Astrocyte of the spinal cord (primary cell): ENCODE measurements at regions not wholly inside any gene's neighbourhood (a gene's known extent, or its start where the extent isn't known, plus 50 kb on each side); places are given as distances from the start of the nearest gene placed in this dataset.
"Not testable (repeated sequence)": the region's sequence is repeated elsewhere in the genome, so short reads cannot be mapped to it uniquely, and the experiment has no call there.

Source experiments
- DNase-seq: peaks from one replicate; pipeline ENCODE4 v3.0.0; 2011; ENCODE audit warnings: low read depth, low spot score
- H3K4me3 ChIP-seq: 2 replicates; pipeline ENCODE4 v1.5.1; 2011; ENCODE audit warnings: low read depth, mild to moderate bottlenecking, low read length, moderate library complexity
- CTCF ChIP-seq: IDR thresholded peaks from 2 replicates; pipeline ENCODE4 v1.5.1; 2012; ENCODE audit warnings: low read depth, mild to moderate bottlenecking, low read length, inconsistent platforms
- in situ Hi-C: cut with HindIII; loops from 2 replicates; pipeline ENCODE4 v1.10.0; 2017; ENCODE audit warnings: low sequenced_read_pairs

DNA sequence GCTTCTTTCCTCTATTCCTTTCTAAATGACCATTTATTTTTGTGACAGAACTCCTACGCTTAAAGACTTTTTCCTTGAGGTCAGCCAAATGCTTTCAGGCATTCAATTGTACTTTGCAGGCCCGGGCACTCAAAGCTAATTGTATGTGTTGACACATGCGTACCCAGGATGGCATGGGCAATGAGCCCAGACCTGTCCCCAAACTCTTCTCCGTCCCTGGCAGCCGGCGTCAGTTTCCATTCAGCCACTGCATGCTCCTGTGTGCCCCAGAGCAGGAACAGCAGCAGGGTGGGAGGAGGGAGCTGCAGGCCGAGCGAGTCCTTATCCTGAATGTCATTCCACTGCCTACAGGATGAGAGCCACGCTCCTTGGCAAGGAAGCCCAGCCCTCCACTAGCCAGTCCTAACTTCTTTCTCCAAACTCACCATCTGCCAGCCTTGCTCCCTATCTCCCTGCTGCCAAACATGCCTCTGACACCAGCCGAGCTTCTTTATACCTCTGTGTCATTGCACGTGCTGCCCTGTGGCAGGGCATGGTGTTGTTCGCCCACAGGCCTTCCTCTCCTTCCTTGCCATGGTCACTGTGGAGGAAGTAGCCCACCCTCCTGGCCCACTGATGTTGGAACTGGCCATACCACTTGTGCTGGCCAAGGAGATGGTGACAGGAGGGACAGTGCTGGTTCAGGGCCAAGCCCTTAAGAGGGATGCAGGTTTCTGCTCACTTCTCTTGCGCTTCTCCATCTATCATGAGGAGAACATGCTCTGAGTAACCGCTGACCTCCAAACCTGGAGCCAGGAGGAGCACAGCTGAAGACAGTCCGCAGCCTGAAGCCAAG, 116.9 kb upstream of the FHL2 start:
- no peak for TF ChIP-seq CTCF
- H3K4me3 ChIP-seq: no peak overlapping the region
- in situ Hi-C loops: no loop called here
- DNase-seq: no peak

DNA sequence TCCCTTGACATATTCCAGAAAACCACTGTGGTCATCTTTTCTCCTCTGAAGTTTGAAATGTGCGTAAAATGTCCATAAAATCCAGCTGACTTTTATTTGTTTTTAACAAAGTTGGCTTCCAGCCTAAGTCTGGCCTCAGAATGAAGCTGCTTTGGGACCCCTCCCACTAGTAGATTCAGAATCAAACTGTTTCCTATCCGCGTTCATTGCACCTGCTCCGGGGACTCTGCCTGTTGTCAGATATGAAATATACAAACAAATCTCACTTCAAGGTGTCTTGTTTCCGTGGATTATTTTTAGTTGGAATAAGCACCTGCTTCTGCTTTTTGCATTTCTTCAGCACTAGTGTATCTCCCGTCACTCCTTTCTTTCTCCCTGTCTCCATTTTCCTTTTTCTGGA, 115.7 kb upstream of the FHL2 start:
- in situ Hi-C loops: no loop called here
- H3K4me3 ChIP-seq: no peak overlapping the region
- no peak for DNase-seq
- TF ChIP-seq CTCF: no peak

DNA sequence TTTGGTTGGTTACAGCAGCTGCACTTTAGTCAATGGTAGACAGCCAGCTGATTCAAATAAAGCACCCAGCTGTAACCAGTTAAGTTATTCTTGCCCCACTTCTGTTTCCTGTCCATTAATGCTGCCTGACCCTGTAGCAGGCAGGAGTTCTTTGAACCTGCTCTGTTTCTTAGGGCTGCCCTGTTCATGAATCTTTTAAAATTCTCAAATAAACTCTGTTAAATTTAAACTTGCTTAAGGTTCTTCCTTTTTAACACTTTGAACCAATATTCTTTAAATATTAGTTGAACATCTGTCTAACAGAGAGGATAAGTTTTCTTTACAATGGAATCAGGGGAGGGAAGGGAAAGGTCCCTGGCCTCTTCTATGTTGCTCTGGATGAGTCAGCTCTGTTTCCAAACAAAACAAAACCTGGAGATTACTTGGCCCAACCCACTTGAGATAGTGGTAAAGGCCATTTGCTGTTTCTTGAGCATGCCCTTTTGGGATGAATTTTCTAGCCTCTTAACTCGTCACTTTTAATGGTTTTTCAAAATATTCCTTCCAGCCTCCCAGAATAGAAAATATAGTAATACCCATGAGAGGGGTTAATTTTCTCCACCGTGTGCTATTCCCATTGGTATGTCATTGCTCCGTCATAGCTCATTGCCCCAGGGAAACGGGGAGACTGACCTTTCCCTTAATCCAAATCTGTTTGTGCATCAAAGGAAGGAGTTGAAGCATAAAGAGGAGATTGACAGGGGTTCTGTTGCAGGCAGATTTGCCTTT, 112.1 kb upstream of the FHL2 start:
- DNase-seq: peak; percentile 69
- in situ Hi-C loops: no loop called here
- no peak for TF ChIP-seq CTCF
- H3K4me3 ChIP-seq: no peak overlapping the region

DNA sequence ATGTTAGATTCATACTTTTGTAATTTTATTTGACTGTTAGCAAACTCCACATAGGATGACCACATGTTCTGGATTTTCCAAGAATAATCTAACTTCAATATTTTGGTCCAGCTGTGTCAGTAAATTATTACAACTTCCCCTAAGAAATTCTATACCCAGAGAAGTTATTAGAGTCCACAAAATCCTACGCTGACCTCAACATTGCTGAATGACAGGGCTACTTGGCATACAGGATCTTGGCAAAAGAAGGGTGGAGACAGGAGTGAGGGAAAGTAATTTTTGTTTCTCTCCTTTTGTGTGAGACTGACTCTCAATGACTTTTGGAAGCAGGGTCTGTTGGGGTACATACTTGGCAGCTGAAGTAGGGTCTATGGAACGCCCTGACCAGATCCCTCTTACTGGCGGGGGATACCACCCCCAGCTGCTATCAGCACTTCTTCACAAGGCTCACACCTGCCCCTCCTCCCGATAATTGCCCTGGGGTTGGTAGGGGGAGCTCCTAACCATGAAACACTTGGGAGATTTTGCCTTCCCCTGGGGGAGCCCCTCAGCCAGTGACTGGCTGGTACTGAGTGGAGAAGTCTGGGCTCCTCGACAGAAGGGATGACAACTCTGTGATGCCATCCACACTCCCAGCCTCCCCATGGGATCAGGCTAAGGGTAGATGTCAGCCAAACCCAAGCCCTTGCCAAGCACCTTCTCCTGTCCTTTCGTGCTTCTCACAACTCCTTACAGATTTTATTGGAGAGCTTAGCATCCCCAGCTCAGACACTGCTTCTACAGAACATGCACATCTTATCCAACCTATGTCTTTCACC, 110.6 kb upstream of the FHL2 start:
- TF ChIP-seq CTCF: no peak

DNA sequence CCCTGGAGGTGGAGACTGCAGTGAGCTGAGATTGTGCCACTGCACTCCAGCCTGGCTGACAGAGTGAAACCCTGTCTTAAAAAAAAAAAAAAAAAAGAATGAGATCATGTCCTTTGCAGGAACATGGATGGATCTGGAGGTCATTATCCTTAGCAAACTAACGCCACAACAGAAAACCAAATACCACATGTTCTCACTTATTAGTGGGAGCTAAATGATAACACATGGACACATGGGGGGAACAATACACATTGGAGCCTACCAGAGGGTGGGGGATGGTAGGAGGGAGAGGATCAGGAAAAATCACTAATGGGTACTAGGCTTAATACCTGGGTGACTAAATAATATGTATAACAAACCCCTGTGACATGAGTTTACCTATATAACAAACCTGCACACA, 108.0 kb upstream of the FHL2 start:
- H3K4me3 ChIP-seq, DNase-seq, in situ Hi-C loops: not testable (repeated sequence)

More for the DNA sequence above, 110.6 kb upstream of the FHL2 start:
- in situ Hi-C loops: no loop called here
- H3K4me3 ChIP-seq: no peak overlapping the region
- no peak for DNase-seq

GRCh38 chr2:105504459-105504858, 105.6 kb upstream of the FHL2 start:
- in situ Hi-C loops: no loop called here
- TF ChIP-seq CTCF: no peak
- peak; percentile 32 for DNase-seq
- H3K4me3 ChIP-seq: no peak overlapping the region
